ENCODE measurements at regions not wholly inside any gene's neighbourhood (a gene's known extent, or its start where the extent isn't known, plus 50 kb on each side); places are given as distances from the start of the nearest gene placed in this dataset.

DNA sequence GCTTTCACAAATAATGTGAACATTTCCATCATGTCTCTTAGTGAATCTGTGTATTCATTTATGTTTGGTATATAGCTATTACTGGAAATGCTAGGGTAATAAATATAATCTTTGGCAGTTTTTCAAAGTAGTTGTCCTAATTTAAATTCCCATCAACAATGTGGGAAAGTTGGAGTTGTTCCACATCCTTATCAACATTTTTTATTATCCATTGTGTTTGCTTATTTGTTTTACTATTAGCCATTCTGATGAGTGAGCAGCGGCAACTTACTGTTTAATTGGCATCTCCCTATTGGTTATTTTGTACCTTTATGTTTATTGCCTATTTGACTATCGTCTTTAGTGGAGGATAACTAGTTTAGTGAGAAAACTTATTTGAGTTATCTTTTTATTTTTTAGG is 121.1 kb upstream of the CCN2 start:
- TF ChIP-seq CTCF (conservative IDR thresholded peaks at IDR 0.05): no peak
- H3K27ac ChIP-seq: no peak overlapping the region

- no peak for TF ChIP-seq CTCF (conservative IDR thresholded peaks at IDR 0.05)
- no peak overlapping the region for H3K27ac ChIP-seq
Observed at GRCh38 chr6:132070356-132070755, 119.2 kb upstream of the CCN2 start.

- no peak overlapping the region for H3K27ac ChIP-seq
- no peak for TF ChIP-seq CTCF (conservative IDR thresholded peaks at IDR 0.05)
Observed at GRCh38 chr6:132068766-132069165, 117.6 kb upstream of the CCN2 start.

GRCh38 chr6:132067286-132067685 is 116.1 kb upstream of the CCN2 start:
- no peak for TF ChIP-seq CTCF (conservative IDR thresholded peaks at IDR 0.05)
- H3K27ac ChIP-seq: no peak overlapping the region

DNA sequence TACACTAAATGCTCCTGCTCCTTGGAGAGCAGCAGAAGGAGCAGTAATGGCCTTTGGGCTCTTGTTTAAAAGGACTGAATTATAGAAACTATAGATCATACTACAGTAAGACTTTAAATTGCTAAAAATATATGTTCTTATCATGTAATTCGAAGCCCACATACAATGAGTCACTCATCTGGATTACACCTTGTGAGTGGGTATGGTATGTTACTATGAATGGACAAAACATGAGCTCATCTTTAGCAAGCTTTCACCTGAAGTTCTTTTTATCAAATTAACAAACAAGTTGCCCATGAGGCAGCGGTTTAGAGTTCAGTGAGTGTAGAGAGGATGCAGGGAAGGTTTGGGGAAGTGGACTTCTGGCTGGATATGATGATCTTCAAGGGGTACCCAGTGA is 114.4 kb upstream of the CCN2 start:
- no peak overlapping the region for H3K27ac ChIP-seq

DNA sequence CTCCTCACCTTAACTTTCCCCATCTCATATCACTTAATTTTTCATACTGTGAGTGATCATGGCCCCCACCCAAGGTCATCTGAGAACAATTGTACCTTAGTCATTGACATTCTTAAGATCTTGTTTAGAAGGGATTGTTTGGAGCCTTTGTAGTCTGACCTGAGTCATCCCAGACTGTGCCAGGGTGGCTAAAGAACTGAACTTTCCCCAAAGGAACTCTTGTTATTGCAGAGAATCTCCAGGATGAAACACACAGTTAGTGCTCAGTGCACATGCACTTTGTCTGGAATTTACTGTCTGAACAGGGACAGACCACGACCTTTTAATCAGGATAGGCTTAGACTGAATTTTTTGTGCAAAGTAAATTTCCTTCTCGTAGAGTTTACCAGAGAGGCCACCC is 112.6 kb upstream of the CCN2 start:
- TF ChIP-seq CTCF (conservative IDR thresholded peaks at IDR 0.05): no peak
- no peak overlapping the region for H3K27ac ChIP-seq

More for the DNA sequence above, 114.4 kb upstream of the CCN2 start:
- TF ChIP-seq CTCF (conservative IDR thresholded peaks at IDR 0.05): no peak

- no peak for TF ChIP-seq CTCF (conservative IDR thresholded peaks at IDR 0.05)
- no peak overlapping the region for H3K27ac ChIP-seq
Observed at GRCh38 chr6:132063204-132063603, 112.0 kb upstream of the CCN2 start.

DNA sequence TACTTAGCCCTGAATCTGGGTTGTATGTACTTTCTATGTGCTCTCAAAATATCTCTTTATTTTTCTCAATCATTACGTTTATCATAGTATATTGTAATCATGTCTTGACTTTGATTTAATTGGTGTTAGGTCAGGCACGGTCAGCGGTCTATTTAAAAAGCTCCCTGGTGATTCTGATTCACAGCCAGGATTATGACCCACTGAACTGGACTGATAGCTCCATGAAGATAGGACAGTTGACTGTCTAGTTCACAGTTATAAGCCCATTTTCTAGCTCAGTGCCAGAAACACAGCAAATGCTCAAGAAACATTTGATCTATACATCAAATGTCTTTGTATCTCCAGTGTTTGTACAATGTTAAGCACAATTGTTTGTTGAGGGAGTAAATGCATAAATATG is 111.5 kb upstream of the CCN2 start:
- H3K27ac ChIP-seq: no peak overlapping the region
- no peak for TF ChIP-seq CTCF (conservative IDR thresholded peaks at IDR 0.05)

Measured in VCaP (cell line).